Astrocyte (in vitro differentiated cells and primary cell): ENCODE measurements at regions not wholly inside any gene's neighbourhood (a gene's known extent, or its start where the extent isn't known, plus 50 kb on each side); places are given as distances from the start of the nearest gene placed in this dataset.

Experiments
- DNase-seq: peaks from one replicate; pipeline ENCODE4 v3.0.0-alpha.2; 2010; ENCODE audit warnings: low read depth
- FAIRE-seq: peaks from 2 replicates; lab custom pipeline; 2011; peaks lifted over from hg19 to GRCh38; lab: Jason Lieb, UNC
- H2AFZ ChIP-seq: 2 replicates; pipeline ENCODE4 v1.6.0; 2012; ENCODE audit warnings: low read depth, low read length, inconsistent platforms
- H3K27ac ChIP-seq: 2 replicates; pipeline ENCODE4 v1.5.1; 2011; ENCODE audit warnings: low read depth, low read length, inconsistent platforms
- H3K27me3 ChIP-seq: 2 replicates; pipeline ENCODE4 v1.6.0; 2011; ENCODE audit warnings: low read length, inconsistent platforms; ENCODE audit not compliant: insufficient read depth
- H3K36me3 ChIP-seq: 2 replicates; pipeline ENCODE4 v1.5.1; 2011; ENCODE audit warnings: low read length, inconsistent platforms; ENCODE audit not compliant: insufficient read depth
- H3K4me1 ChIP-seq: 2 replicates; pipeline ENCODE4 v1.5.1; 2011; ENCODE audit warnings: low read length, inconsistent platforms; ENCODE audit not compliant: insufficient read depth
- H3K4me2 ChIP-seq: 2 replicates; pipeline ENCODE4 v1.6.0; 2012; ENCODE audit warnings: low read length, inconsistent platforms
- H3K4me3 ChIP-seq: 2 replicates; pipeline ENCODE4 v1.5.1; 2011; ENCODE audit warnings: low read depth, mild to moderate bottlenecking, low read length, inconsistent platforms; ENCODE audit not compliant: insufficient read depth
- H3K79me2 ChIP-seq: 2 replicates; pipeline ENCODE4 v1.6.0; 2012; ENCODE audit warnings: mild to moderate bottlenecking, low read length, inconsistent platforms; ENCODE audit not compliant: insufficient read depth
- H3K9ac ChIP-seq: 2 replicates; pipeline ENCODE4 v1.6.0; 2012; ENCODE audit warnings: mild to moderate bottlenecking, low read length, inconsistent platforms
- H3K9me3 ChIP-seq: 2 replicates; pipeline ENCODE4 v1.5.1; 2012; ENCODE audit warnings: low read depth, mild to moderate bottlenecking, low read length, inconsistent platforms; ENCODE audit not compliant: insufficient read depth
- H4K20me1 ChIP-seq: 2 replicates; pipeline ENCODE4 v1.6.0; 2012; ENCODE audit warnings: low read length, inconsistent platforms; ENCODE audit not compliant: insufficient read depth
- H3K27ac Mint-ChIP-seq: one replicate; pipeline ENCODE4 v1.8.0; 2021; ENCODE audit warnings: mild to moderate bottlenecking, mixed read lengths; ENCODE audit not compliant: unreplicated experiment
- H3K27me3 Mint-ChIP-seq: one replicate; pipeline ENCODE4 v1.8.0; 2021; ENCODE audit warnings: low read depth, mixed read lengths; ENCODE audit not compliant: unreplicated experiment
- H3K36me3 Mint-ChIP-seq: one replicate; pipeline ENCODE4 v1.8.0; 2021; ENCODE audit warnings: low read depth, mixed read lengths; ENCODE audit not compliant: unreplicated experiment
- H3K4me1 Mint-ChIP-seq: one replicate; pipeline ENCODE4 v1.8.0; 2021; ENCODE audit warnings: low read depth, mixed read lengths; ENCODE audit not compliant: unreplicated experiment
- H3K4me3 Mint-ChIP-seq: one replicate; pipeline ENCODE4 v1.8.0; 2021; ENCODE audit warnings: mild to moderate bottlenecking, moderate library complexity, mixed read lengths; ENCODE audit not compliant: unreplicated experiment
- H3K9me3 Mint-ChIP-seq: one replicate; pipeline ENCODE4 v1.8.0; 2021; ENCODE audit warnings: mild to moderate bottlenecking, mixed read lengths; ENCODE audit not compliant: unreplicated experiment
- EZH2 ChIP-seq: IDR thresholded peaks from 2 replicates; pipeline ENCODE4 v1.6.1; 2012; ENCODE audit warnings: mild to moderate bottlenecking, low read length, inconsistent platforms; ENCODE audit not compliant: insufficient read depth
- TF ChIP-seq, protein P1 (sequence below): IDR thresholded peaks from 2 replicates; pipeline ENCODE4 v1.5.1; 2011; ENCODE audit warnings: low read depth, mild to moderate bottlenecking, inconsistent platforms, low read length, moderate library complexity; ENCODE audit not compliant: insufficient read depth

DNA sequence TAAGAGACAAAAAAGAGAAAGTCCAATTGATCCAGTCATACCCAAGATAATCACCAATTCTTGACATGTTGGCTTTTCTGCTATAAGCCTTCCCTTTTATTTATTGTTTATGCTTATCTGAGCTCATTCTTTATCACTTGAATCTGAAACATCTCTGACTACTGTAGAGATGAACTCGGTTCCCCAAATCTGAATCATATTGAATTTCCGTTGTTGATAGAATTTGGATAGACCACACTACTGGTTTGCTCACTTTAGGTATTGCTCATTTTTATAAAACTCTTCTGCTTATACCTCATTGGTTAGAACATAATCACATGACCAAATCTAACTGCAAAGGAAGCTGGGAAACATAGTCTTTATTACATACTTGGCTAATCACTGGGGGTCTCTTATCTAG, 236.9 kb downstream of the TRIB2 start:
- no peak overlapping the region for H3K27ac ChIP-seq
- Mint-ChIP-seq H3K27ac (no peak overlapping the region), H3K4me1 (peaks cover 24% of the 10 kb centered on the region), H3K4me3 (no peak overlapping the region), H3K36me3 (no peaks in the 10 kb centered on the region), H3K9me3 (no peaks in the 10 kb centered on the region), H3K27me3 (no peaks in the 10 kb centered on the region)
- DNase-seq = no peak
- no peaks in the 10 kb centered on the region for H4K20me1 ChIP-seq
- no peak for FAIRE-seq
- H3K9ac ChIP-seq = no peak overlapping the region
- no peak overlapping the region for H2AFZ ChIP-seq
- H3K4me2 ChIP-seq = no peak overlapping the region
- TF ChIP-seq EZH2 = no peak
- TF ChIP-seq, protein P1, sequence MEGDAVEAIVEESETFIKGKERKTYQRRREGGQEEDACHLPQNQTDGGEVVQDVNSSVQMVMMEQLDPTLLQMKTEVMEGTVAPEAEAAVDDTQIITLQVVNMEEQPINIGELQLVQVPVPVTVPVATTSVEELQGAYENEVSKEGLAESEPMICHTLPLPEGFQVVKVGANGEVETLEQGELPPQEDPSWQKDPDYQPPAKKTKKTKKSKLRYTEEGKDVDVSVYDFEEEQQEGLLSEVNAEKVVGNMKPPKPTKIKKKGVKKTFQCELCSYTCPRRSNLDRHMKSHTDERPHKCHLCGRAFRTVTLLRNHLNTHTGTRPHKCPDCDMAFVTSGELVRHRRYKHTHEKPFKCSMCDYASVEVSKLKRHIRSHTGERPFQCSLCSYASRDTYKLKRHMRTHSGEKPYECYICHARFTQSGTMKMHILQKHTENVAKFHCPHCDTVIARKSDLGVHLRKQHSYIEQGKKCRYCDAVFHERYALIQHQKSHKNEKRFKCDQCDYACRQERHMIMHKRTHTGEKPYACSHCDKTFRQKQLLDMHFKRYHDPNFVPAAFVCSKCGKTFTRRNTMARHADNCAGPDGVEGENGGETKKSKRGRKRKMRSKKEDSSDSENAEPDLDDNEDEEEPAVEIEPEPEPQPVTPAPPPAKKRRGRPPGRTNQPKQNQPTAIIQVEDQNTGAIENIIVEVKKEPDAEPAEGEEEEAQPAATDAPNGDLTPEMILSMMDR = no peak
- no peak overlapping the region for H3K4me3 ChIP-seq
- no peaks in the 10 kb centered on the region for H3K36me3 ChIP-seq
- H3K27me3 ChIP-seq = no peaks in the 10 kb centered on the region
- no peaks in the 10 kb centered on the region for H3K9me3 ChIP-seq
- H3K4me1 ChIP-seq = peaks cover 13% of the 10 kb centered on the region
- no peaks in the 10 kb centered on the region for H3K79me2 ChIP-seq

DNA sequence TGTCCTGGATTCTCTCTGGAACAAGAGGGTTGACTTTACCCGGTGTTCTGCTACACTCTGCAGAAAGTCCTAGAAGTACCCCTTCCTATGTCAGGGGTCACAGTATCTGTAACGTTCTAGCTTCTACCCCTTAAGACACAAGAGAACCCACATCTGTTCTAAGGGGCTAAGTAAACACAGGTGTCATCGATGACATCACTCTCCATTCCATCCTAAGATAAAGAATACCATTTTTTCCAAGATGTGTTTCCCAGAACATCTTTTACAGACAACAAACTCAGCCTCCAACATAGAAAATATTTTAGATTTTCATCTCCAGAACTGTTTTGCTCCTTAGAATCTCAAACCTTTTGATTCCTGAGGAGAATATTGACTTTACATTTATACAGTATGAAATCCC, 239.1 kb downstream of the TRIB2 start:
- no peak overlapping the region for H3K4me2 ChIP-seq
- H2AFZ ChIP-seq = no peak overlapping the region
- H3K79me2 ChIP-seq = no peaks in the 10 kb centered on the region
- H3K9me3 ChIP-seq = no peaks in the 10 kb centered on the region
- H4K20me1 ChIP-seq = no peaks in the 10 kb centered on the region
- no peak for DNase-seq
- H3K4me1 ChIP-seq = peaks cover 9% of the 10 kb centered on the region
- H3K4me3 ChIP-seq = no peak overlapping the region
- no peak overlapping the region for H3K27ac ChIP-seq
- Mint-ChIP-seq H3K27me3 (no peaks in the 10 kb centered on the region), H3K27ac (no peak overlapping the region), H3K36me3 (no peaks in the 10 kb centered on the region), H3K4me1 (peaks cover 21% of the 10 kb centered on the region), H3K4me3 (no peak overlapping the region), H3K9me3 (no peaks in the 10 kb centered on the region)
- H3K9ac ChIP-seq = no peak overlapping the region
- no peak for FAIRE-seq
- TF ChIP-seq, protein P1 = no peak
- TF ChIP-seq EZH2 = no peak
- no peaks in the 10 kb centered on the region for H3K27me3 ChIP-seq
- H3K36me3 ChIP-seq = no peaks in the 10 kb centered on the region

DNA sequence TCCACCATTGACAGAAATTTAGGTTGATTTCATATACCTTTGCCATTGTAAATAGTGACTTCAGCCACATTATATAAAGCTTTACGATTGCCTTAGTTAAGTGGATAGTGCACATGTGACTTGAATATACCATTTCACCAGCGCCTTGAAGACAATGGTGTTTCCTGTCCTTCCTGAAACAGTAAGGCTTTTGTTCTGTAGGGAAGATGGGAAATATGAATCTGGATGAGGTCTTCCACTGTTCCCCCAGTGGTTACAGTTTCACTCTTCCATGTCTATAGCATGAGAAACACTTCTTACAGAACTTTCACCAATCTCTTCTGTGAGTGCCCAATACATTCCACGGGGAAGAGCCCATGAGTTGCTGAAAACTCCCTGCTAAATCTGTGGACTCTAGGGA, 240.5 kb downstream of the TRIB2 start:
- Histone ChIP-seq H4K20me1 (no peaks in the 10 kb centered on the region), H3K36me3 (no peaks in the 10 kb centered on the region), H3K4me3 (no peak overlapping the region), H3K9ac (no peak overlapping the region), H3K4me2 (no peak overlapping the region), H3K79me2 (no peaks in the 10 kb centered on the region), H3K9me3 (no peaks in the 10 kb centered on the region), H3K4me1 (no peaks in the 10 kb centered on the region), H3K27me3 (no peaks in the 10 kb centered on the region), H2AFZ (no peak overlapping the region), H3K27ac (no peak overlapping the region)
- Mint-ChIP-seq H3K9me3 (no peaks in the 10 kb centered on the region), H3K36me3 (no peaks in the 10 kb centered on the region), H3K4me1 (peaks cover 12% of the 10 kb centered on the region), H3K27me3 (no peaks in the 10 kb centered on the region), H3K4me3 (no peak overlapping the region), H3K27ac (no peak overlapping the region)
- TF ChIP-seq EZH2 = no peak
- TF ChIP-seq, protein P1 = no peak
- no peak for FAIRE-seq
- no peak for DNase-seq
